ENCODE measurements at regions not wholly inside any gene's neighbourhood (a gene's known extent, or its start where the extent isn't known, plus 50 kb on each side); places are given as distances from the start of the nearest gene placed in this dataset.
"Not testable (repeated sequence)": the region's sequence is repeated elsewhere in the genome, so short reads cannot be mapped to it uniquely, and the experiment has no call there.

- no peak for DNase-seq (ENCODE audit: low read depth)
Measured at GRCh38 chr2:84052043-84052442, 407.0 kb downstream of the SUCLG1 start.

GRCh38 chr2:84048964-84049363 is 410.1 kb downstream of the SUCLG1 start:
- no peak for DNase-seq (ENCODE audit: low read depth)

- no peak for DNase-seq (ENCODE audit: low read depth)
Measured at GRCh38 chr2:84041506-84041905, 417.6 kb downstream of the SUCLG1 start.

- no peak for DNase-seq (ENCODE audit: low read depth)
Measured at GRCh38 chr2:84040281-84040680, 418.8 kb downstream of the SUCLG1 start.

- DNase-seq (ENCODE audit: low read depth), result no peak
Measured at GRCh38 chr2:84038866-84039265, 420.2 kb downstream of the SUCLG1 start.

GRCh38 chr2:84033347-84033974 is 425.6 kb downstream of the SUCLG1 start:
- DNase-seq (ENCODE audit: low read depth), result no peak

- no peak for DNase-seq (ENCODE audit: low read depth)
Measured at GRCh38 chr2:84031312-84032050, 427.6 kb downstream of the SUCLG1 start.

- DNase-seq (ENCODE audit: low read depth), result no peak
Measured at GRCh38 chr2:84029903-84030575, 429.0 kb downstream of the SUCLG1 start.

GRCh38 chr2:84026818-84027217 is 432.3 kb downstream of the SUCLG1 start:
- no peak for DNase-seq (ENCODE audit: low read depth)

GRCh38 chr2:84022810-84023431 is 436.2 kb downstream of the SUCLG1 start:
- no peak for DNase-seq (ENCODE audit: low read depth)

- no peak for DNase-seq (ENCODE audit: low read depth)
Measured at GRCh38 chr2:84017010-84017409, 442.1 kb downstream of the SUCLG1 start.

- DNase-seq (ENCODE audit: low read depth), result no peak
Measured at GRCh38 chr2:84016183-84016582, 442.9 kb downstream of the SUCLG1 start.

GRCh38 chr2:83997889-83998288 is 461.2 kb downstream of the SUCLG1 start:
- no peak for DNase-seq (ENCODE audit: low read depth)

GRCh38 chr2:83994633-83995179 is 464.4 kb downstream of the SUCLG1 start:
- DNase-seq (ENCODE audit: low read depth), result no peak

GRCh38 chr2:83993873-83994632 is 465.0 kb downstream of the SUCLG1 start:
- DNase-seq (ENCODE audit: low read depth), result no peak

- DNase-seq (ENCODE audit: low read depth), result no peak
Measured at GRCh38 chr2:83991992-83992391, 467.1 kb downstream of the SUCLG1 start.

GRCh38 chr2:83990636-83991035 is 468.4 kb downstream of the SUCLG1 start:
- DNase-seq (ENCODE audit: low read depth), result no peak

- DNase-seq (ENCODE audit: low read depth), result not testable (repeated sequence)
Measured at GRCh38 chr2:83976628-83977027, 482.5 kb downstream of the SUCLG1 start.

- DNase-seq (ENCODE audit: low read depth), result no peak
Measured at GRCh38 chr2:83972128-83972527, 487.0 kb downstream of the SUCLG1 start.

- DNase-seq (ENCODE audit: low read depth), result no peak
Measured at GRCh38 chr2:83971547-83971946, 487.5 kb downstream of the SUCLG1 start.

- DNase-seq (ENCODE audit: low read depth), result no peak
Measured at GRCh38 chr2:83970217-83970929, 488.7 kb downstream of the SUCLG1 start.

Measured in T follicular helper cell (primary cell).